ENCODE measurements at regions not wholly inside any gene's neighbourhood (a gene's known extent, or its start where the extent isn't known, plus 50 kb on each side); places are given as distances from the start of the nearest gene placed in this dataset.

- Histone ChIP-seq H3K14ac (ENCODE audit: low read length in 2 of 2) (no peak overlapping the region), H3K18ac (ENCODE audit: low read depth in 1 of 2, low read length in 2 of 2) (no peak overlapping the region), H2BK15ac (ENCODE audit: low read depth, poor library complexity, severe bottlenecking) (no peak overlapping the region), H3K4me2 (ENCODE audit: low read length, poor library complexity, severe bottlenecking) (no peak overlapping the region), H2BK5ac (ENCODE audit: low read depth, low read length, poor library complexity, severe bottlenecking) (no peak overlapping the region), H3K4me1 (ENCODE audit: control insufficient read depth, insufficient read depth, low read depth, low read length) (no peaks in the 10 kb centered on the region), H4K8ac (ENCODE audit: low read length) (no peak overlapping the region), H3K79me1 (replicated peaks; ENCODE audit: low read length, poor library complexity, severe bottlenecking) (no peaks in the 10 kb centered on the region), H3K23ac (ENCODE audit: low read length in 2 of 2) (no peak overlapping the region), H3K36me3 (ENCODE audit: control insufficient read depth in 1 of 2, insufficient read depth in 2 of 2, low read depth in 1 of 2, low read length in 2 of 2) (no peaks in the 10 kb centered on the region), H2AFZ (ENCODE audit: low read depth, low read length) (no peak overlapping the region), H3K9me3 (ENCODE audit: control insufficient read depth, low read length) (peaks cover 21% of the 10 kb centered on the region), H2BK120ac (ENCODE audit: low read depth, low read length) (no peak overlapping the region), H2BK12ac (ENCODE audit: low read length in 2 of 2) (no peak overlapping the region), H3K9ac (ENCODE audit: low read length) (no peak overlapping the region), H4K91ac (ENCODE audit: low read length) (no peak overlapping the region), H3K4me3 (ENCODE audit: insufficient read depth in 1 of 2, low read depth in 1 of 2, low read length in 2 of 2) (no peak overlapping the region), H3K4ac (ENCODE audit: low read depth in 1 of 2, low read length in 2 of 2) (no peak overlapping the region), H3K27ac (ENCODE audit: low read length, poor library complexity, severe bottlenecking) (no peak overlapping the region), H2AK5ac (ENCODE audit: low read length, severe bottlenecking) (no peak overlapping the region), H3K27me3 (ENCODE audit: control insufficient read depth in 1 of 2, insufficient read depth in 1 of 2, low read length in 2 of 2) (no peaks in the 10 kb centered on the region)
- 57% methylated on average over 1 of the region's 2 CpGs for WGBS
- no peak for DNase-seq
These were observed 61.3 kb upstream of the MYT1L start for GRCh38 chr2:2392332-2392731.

GRCh38 chr2:2389215-2389614 is 58.1 kb upstream of the MYT1L start:
- Histone ChIP-seq H3K18ac (ENCODE audit: low read depth in 1 of 2, low read length in 2 of 2) (no peak overlapping the region), H3K27me3 (ENCODE audit: control insufficient read depth in 1 of 2, insufficient read depth in 1 of 2, low read length in 2 of 2) (no peaks in the 10 kb centered on the region), H2AK5ac (ENCODE audit: low read length, severe bottlenecking) (no peak overlapping the region)

More at GRCh38 chr2:2389215-2389614, 58.1 kb upstream of the MYT1L start:
- Histone ChIP-seq H3K9me3 (ENCODE audit: control insufficient read depth, low read length) (peaks cover 21% of the 10 kb centered on the region), H3K9ac (ENCODE audit: low read length) (no peak overlapping the region), H3K79me1 (replicated peaks; ENCODE audit: low read length, poor library complexity, severe bottlenecking) (no peaks in the 10 kb centered on the region), H3K4me2 (ENCODE audit: low read length, poor library complexity, severe bottlenecking) (no peak overlapping the region), H3K4me3 (ENCODE audit: insufficient read depth in 1 of 2, low read depth in 1 of 2, low read length in 2 of 2) (no peak overlapping the region), H2AFZ (ENCODE audit: low read depth, low read length) (no peak overlapping the region), H2BK12ac (ENCODE audit: low read length in 2 of 2) (no peak overlapping the region), H3K36me3 (ENCODE audit: control insufficient read depth in 1 of 2, insufficient read depth in 2 of 2, low read depth in 1 of 2, low read length in 2 of 2) (no peaks in the 10 kb centered on the region), H3K23ac (ENCODE audit: low read length in 2 of 2) (no peak overlapping the region), H2BK15ac (ENCODE audit: low read depth, poor library complexity, severe bottlenecking) (no peak overlapping the region), H3K27ac (ENCODE audit: low read length, poor library complexity, severe bottlenecking) (no peak overlapping the region), H3K4me1 (ENCODE audit: control insufficient read depth, insufficient read depth, low read depth, low read length) (no peaks in the 10 kb centered on the region), H4K91ac (ENCODE audit: low read length) (no peak overlapping the region), H4K8ac (ENCODE audit: low read length) (no peak overlapping the region), H3K14ac (ENCODE audit: low read length in 2 of 2) (no peak overlapping the region), H3K4ac (ENCODE audit: low read depth in 1 of 2, low read length in 2 of 2) (no peak overlapping the region), H2BK5ac (ENCODE audit: low read depth, low read length, poor library complexity, severe bottlenecking) (no peak overlapping the region), H2BK120ac (ENCODE audit: low read depth, low read length) (no peak overlapping the region)
- DNase-seq: no peak

All from mesenchymal stem cell (in vitro differentiated cells and primary cell).